HG03108 (cell line): ENCODE measurements at regions not wholly inside any gene's neighbourhood (a gene's known extent, or its start where the extent isn't known, plus 50 kb on each side); places are given as distances from the start of the nearest gene placed in this dataset.
"Not testable (repeated sequence)": the region's sequence is repeated elsewhere in the genome, so short reads cannot be mapped to it uniquely, and the experiment has no call there.

ENCODE experiments used
- ATAC-seq: cut with Tn5 transposase; IDR thresholded peaks from one replicate; pipeline ENCODE4 v1.9.1; 2021; ENCODE audit warnings: moderate library complexity; ENCODE audit not compliant: unreplicated experiment

GRCh38 chr14:89661392-89661791 lies 244.4 kb upstream of the FOXN3 start:
- ATAC-seq: no peak

- ATAC-seq: not testable (repeated sequence)
Observed at GRCh38 chr14:89660625-89661233, 243.7 kb upstream of the FOXN3 start.

- no peak for ATAC-seq
Observed at GRCh38 chr14:89660166-89660565, 243.1 kb upstream of the FOXN3 start.

GRCh38 chr14:89658977-89659670 lies 242.1 kb upstream of the FOXN3 start:
- no peak for ATAC-seq

GRCh38 chr14:89657014-89657413 lies 240.0 kb upstream of the FOXN3 start:
- ATAC-seq: no peak

- ATAC-seq: no peak
Observed at GRCh38 chr14:89654998-89655397, 238.0 kb upstream of the FOXN3 start.

- no peak for ATAC-seq
Observed at GRCh38 chr14:89652352-89652751, 235.3 kb upstream of the FOXN3 start.

GRCh38 chr14:89651805-89652204 lies 234.8 kb upstream of the FOXN3 start:
- no peak for ATAC-seq

- no peak for ATAC-seq
Observed at GRCh38 chr14:89650077-89650978, 233.3 kb upstream of the FOXN3 start.

- no peak for ATAC-seq
Observed at GRCh38 chr14:89649451-89650075, 232.5 kb upstream of the FOXN3 start.

- no peak for ATAC-seq
Observed at GRCh38 chr14:89648924-89649323, 231.9 kb upstream of the FOXN3 start.

GRCh38 chr14:89648510-89648909 lies 231.5 kb upstream of the FOXN3 start:
- no peak for ATAC-seq

- no peak for ATAC-seq
Observed at GRCh38 chr14:89646971-89647370, 229.9 kb upstream of the FOXN3 start.

GRCh38 chr14:89644641-89645040 lies 227.6 kb upstream of the FOXN3 start:
- no peak for ATAC-seq

- peak; percentile 96 for ATAC-seq
Observed at GRCh38 chr14:89641495-89642175, 224.6 kb upstream of the FOXN3 start.

GRCh38 chr14:89640141-89640540 lies 223.1 kb upstream of the FOXN3 start:
- no peak for ATAC-seq

GRCh38 chr14:89639687-89640086 lies 222.7 kb upstream of the FOXN3 start:
- no peak for ATAC-seq

- no peak for ATAC-seq
Observed at GRCh38 chr14:89638891-89639290, 221.9 kb upstream of the FOXN3 start.

- no peak for ATAC-seq
Observed at GRCh38 chr14:89637581-89637980, 220.5 kb upstream of the FOXN3 start.

- ATAC-seq: no peak
Observed at GRCh38 chr14:89635615-89636014, 218.6 kb upstream of the FOXN3 start.

- no peak for ATAC-seq
Observed at GRCh38 chr14:89634037-89634436, 217.0 kb upstream of the FOXN3 start.
